ENCODE measurements at regions not wholly inside any gene's neighbourhood (a gene's known extent, or its start where the extent isn't known, plus 50 kb on each side); places are given as distances from the start of the nearest gene placed in this dataset.

- Histone ChIP-seq H2AFZ (ENCODE audit: low read length) (no peak overlapping the region), H3K79me1 (ENCODE audit: low read depth, low read length) (no peaks in the 10 kb centered on the region), H2BK120ac (ENCODE audit: low read depth, low read length) (peak overlapping the region; percentile 22), H3K4me3 (ENCODE audit: low read length in 2 of 2) (no peak overlapping the region), H3K27me3 (ENCODE audit: control insufficient read depth in 3 of 3, insufficient read depth in 3 of 3, low read depth in 1 of 3, low read length in 3 of 3) (peaks cover 0 to 22% (median 0%) of the 10 kb centered on the region in 3 experiments), H3K23ac (ENCODE audit: low read depth, low read length, poor library complexity) (no peak overlapping the region), H3K27ac (replicated peaks; ENCODE audit: low read length) (no peak overlapping the region), H3K36me3 (replicated peaks in 1 of 2; ENCODE audit: control insufficient read depth in 2 of 2, insufficient read depth in 2 of 2, low read length in 2 of 2) (no peaks in the 10 kb centered on the region), H3K9me3 (replicated peaks in 1 of 2; ENCODE audit: control insufficient read depth in 2 of 2, insufficient read depth in 1 of 2, low read depth in 1 of 2, low read length in 2 of 2) (no peaks in the 10 kb centered on the region), H4K8ac (ENCODE audit: low read depth, low read length) (no peak overlapping the region), H3K4ac (ENCODE audit: low read length) (no peak overlapping the region), H2BK15ac (ENCODE audit: low read length) (no peak overlapping the region), H4K91ac (ENCODE audit: low read depth, low read length, poor library complexity) (no peak overlapping the region), H3K14ac (ENCODE audit: low read length) (no peak overlapping the region), H3K4me2 (ENCODE audit: insufficient read depth, low read length, poor library complexity, severe bottlenecking) (no peak overlapping the region), H2BK12ac (ENCODE audit: low read length) (no peak overlapping the region), H3K18ac (ENCODE audit: low read length) (peak overlapping the region; percentile 59), H2BK5ac (ENCODE audit: low read length) (no peak overlapping the region), H3K4me1 (ENCODE audit: control insufficient read depth in 2 of 2, insufficient read depth in 1 of 2, low read depth in 1 of 2, low read length in 2 of 2) (peaks cover 0 to 2% of the 10 kb centered on the region in 2 donors), H3K9ac (ENCODE audit: low read depth, low read length, poor library complexity) (no peak overlapping the region), H2AK5ac (ENCODE audit: low read depth, low read length) (peak overlapping the region; percentile 60)
- no peak for DNase-seq (ENCODE audit: low spot score)
- WGBS, 2 donors (ENCODE audit: extremely low coverage in 2 of 2, insufficient read length in 2 of 2, insufficient replicate concordance in 1 of 2), result no CpG with 5 or more reads among the region's 11 CpGs
Observed at GRCh38 chr17:36859706-36860105, 77.6 kb upstream of the LHX1 start.

- no peak overlapping the region for H3K4me2 ChIP-seq (ENCODE audit: insufficient read depth, low read length, poor library complexity, severe bottlenecking)
Observed at GRCh38 chr17:36861531-36861930, 75.7 kb upstream of the LHX1 start.

GRCh38 chr17:36862116-36862920 lies 75.0 kb upstream of the LHX1 start:
- Histone ChIP-seq H3K4me1 (ENCODE audit: control insufficient read depth in 2 of 2, insufficient read depth in 1 of 2, low read depth in 1 of 2, low read length in 2 of 2) (peaks cover 0 to 2% of the 10 kb centered on the region in 2 donors), H2BK15ac (ENCODE audit: low read length) (no peak overlapping the region), H3K18ac (ENCODE audit: low read length) (no peak overlapping the region), H2BK120ac (ENCODE audit: low read depth, low read length) (no peak overlapping the region), H2AFZ (ENCODE audit: low read length) (no peak overlapping the region), H3K23ac (ENCODE audit: low read depth, low read length, poor library complexity) (no peak overlapping the region), H2BK12ac (ENCODE audit: low read length) (no peak overlapping the region), H3K4me3 (ENCODE audit: low read length in 2 of 2) (no peak overlapping the region), H2AK5ac (ENCODE audit: low read depth, low read length) (no peak overlapping the region), H3K9ac (ENCODE audit: low read depth, low read length, poor library complexity) (no peak overlapping the region), H3K79me1 (ENCODE audit: low read depth, low read length) (no peaks in the 10 kb centered on the region), H3K27ac (replicated peaks; ENCODE audit: low read length) (no peak overlapping the region), H2BK5ac (ENCODE audit: low read length) (no peak overlapping the region), H4K8ac (ENCODE audit: low read depth, low read length) (no peak overlapping the region), H3K9me3 (replicated peaks in 1 of 2; ENCODE audit: control insufficient read depth in 2 of 2, insufficient read depth in 1 of 2, low read depth in 1 of 2, low read length in 2 of 2) (no peaks in the 10 kb centered on the region), H3K14ac (ENCODE audit: low read length) (no peak overlapping the region), H3K4me2 (ENCODE audit: insufficient read depth, low read length, poor library complexity, severe bottlenecking) (no peak overlapping the region), H3K4ac (ENCODE audit: low read length) (no peak overlapping the region), H3K27me3 (ENCODE audit: control insufficient read depth in 3 of 3, insufficient read depth in 3 of 3, low read depth in 1 of 3, low read length in 3 of 3) (peaks cover 0 to 28% (median 0%) of the 10 kb centered on the region in 3 experiments), H3K36me3 (replicated peaks in 1 of 2; ENCODE audit: control insufficient read depth in 2 of 2, insufficient read depth in 2 of 2, low read length in 2 of 2) (no peaks in the 10 kb centered on the region), H4K91ac (ENCODE audit: low read depth, low read length, poor library complexity) (no peak overlapping the region)
- WGBS, 2 donors (ENCODE audit: extremely low coverage in 2 of 2, insufficient read length in 2 of 2, insufficient replicate concordance in 1 of 2), result no CpG with 5 or more reads among the region's 14 CpGs
- DNase-seq (ENCODE audit: low spot score), result no peak

More at GRCh38 chr17:36861531-36861930, 75.7 kb upstream of the LHX1 start:
- no peak overlapping the region for H3K9ac ChIP-seq (ENCODE audit: low read depth, low read length, poor library complexity)
- no peaks in the 10 kb centered on the region for H3K79me1 ChIP-seq (ENCODE audit: low read depth, low read length)
- peak overlapping the region; percentile 80 for H4K91ac ChIP-seq (ENCODE audit: low read depth, low read length, poor library complexity)
- no CpG with 5 or more reads among the region's 6 CpGs for WGBS, 2 donors (ENCODE audit: extremely low coverage in 2 of 2, insufficient read length in 2 of 2, insufficient replicate concordance in 1 of 2)
- no peak overlapping the region for H2AK5ac ChIP-seq (ENCODE audit: low read depth, low read length)
- peaks cover 0 to 26% (median 0%) of the 10 kb centered on the region in 3 experiments for H3K27me3 ChIP-seq (ENCODE audit: control insufficient read depth in 3 of 3, insufficient read depth in 3 of 3, low read depth in 1 of 3, low read length in 3 of 3)
- H3K36me3 ChIP-seq (replicated peaks in 1 of 2; ENCODE audit: control insufficient read depth in 2 of 2, insufficient read depth in 2 of 2, low read length in 2 of 2), result no peaks in the 10 kb centered on the region
- DNase-seq (ENCODE audit: low spot score), result no peak
- H2BK15ac ChIP-seq (ENCODE audit: low read length), result peak overlapping the region; percentile 16
- peak overlapping the region; percentile 1 for H3K23ac ChIP-seq (ENCODE audit: low read depth, low read length, poor library complexity)
- no peak overlapping the region for H3K27ac ChIP-seq (replicated peaks; ENCODE audit: low read length)
- no peak overlapping the region for H3K4ac ChIP-seq (ENCODE audit: low read length)
- H4K8ac ChIP-seq (ENCODE audit: low read depth, low read length), result no peak overlapping the region
- peaks cover 0 to 2% of the 10 kb centered on the region in 2 donors for H3K4me1 ChIP-seq (ENCODE audit: control insufficient read depth in 2 of 2, insufficient read depth in 1 of 2, low read depth in 1 of 2, low read length in 2 of 2)
- H2BK12ac ChIP-seq (ENCODE audit: low read length), result no peak overlapping the region
- no peak overlapping the region for H2BK120ac ChIP-seq (ENCODE audit: low read depth, low read length)
- no peak overlapping the region for H3K4me3 ChIP-seq (ENCODE audit: low read length in 2 of 2)
- no peak overlapping the region for H2AFZ ChIP-seq (ENCODE audit: low read length)
- H3K14ac ChIP-seq (ENCODE audit: low read length), result no peak overlapping the region
- no peaks in the 10 kb centered on the region for H3K9me3 ChIP-seq (replicated peaks in 1 of 2; ENCODE audit: control insufficient read depth in 2 of 2, insufficient read depth in 1 of 2, low read depth in 1 of 2, low read length in 2 of 2)
- H3K18ac ChIP-seq (ENCODE audit: low read length), result peak overlapping the region; percentile 44
- H2BK5ac ChIP-seq (ENCODE audit: low read length), result no peak overlapping the region

- Histone ChIP-seq H3K27me3 (ENCODE audit: control insufficient read depth in 3 of 3, insufficient read depth in 3 of 3, low read depth in 1 of 3, low read length in 3 of 3) (peaks cover 0 to 31% (median 0%) of the 10 kb centered on the region in 3 experiments), H3K79me1 (ENCODE audit: low read depth, low read length) (no peaks in the 10 kb centered on the region), H3K36me3 (replicated peaks in 1 of 2; ENCODE audit: control insufficient read depth in 2 of 2, insufficient read depth in 2 of 2, low read length in 2 of 2) (no peaks in the 10 kb centered on the region), H3K9ac (ENCODE audit: low read depth, low read length, poor library complexity) (no peak overlapping the region), H3K23ac (ENCODE audit: low read depth, low read length, poor library complexity) (no peak overlapping the region), H4K91ac (ENCODE audit: low read depth, low read length, poor library complexity) (no peak overlapping the region), H3K14ac (ENCODE audit: low read length) (no peak overlapping the region), H2BK120ac (ENCODE audit: low read depth, low read length) (no peak overlapping the region), H3K9me3 (replicated peaks in 1 of 2; ENCODE audit: control insufficient read depth in 2 of 2, insufficient read depth in 1 of 2, low read depth in 1 of 2, low read length in 2 of 2) (no peaks in the 10 kb centered on the region), H3K18ac (ENCODE audit: low read length) (peak overlapping the region; percentile 54), H2BK5ac (ENCODE audit: low read length) (no peak overlapping the region), H2BK15ac (ENCODE audit: low read length) (no peak overlapping the region), H2BK12ac (ENCODE audit: low read length) (no peak overlapping the region), H3K4ac (ENCODE audit: low read length) (no peak overlapping the region), H4K8ac (ENCODE audit: low read depth, low read length) (no peak overlapping the region), H3K4me1 (ENCODE audit: control insufficient read depth in 2 of 2, insufficient read depth in 1 of 2, low read depth in 1 of 2, low read length in 2 of 2) (peaks cover 0 to 2% of the 10 kb centered on the region in 2 donors), H3K4me2 (ENCODE audit: insufficient read depth, low read length, poor library complexity, severe bottlenecking) (no peak overlapping the region), H2AFZ (ENCODE audit: low read length) (no peak overlapping the region), H2AK5ac (ENCODE audit: low read depth, low read length) (peak overlapping the region; percentile 40), H3K27ac (replicated peaks; ENCODE audit: low read length) (no peak overlapping the region), H3K4me3 (ENCODE audit: low read length in 2 of 2) (no peak overlapping the region)
- WGBS, 2 donors (ENCODE audit: extremely low coverage in 2 of 2, insufficient read length in 2 of 2, insufficient replicate concordance in 1 of 2), result no CpG with 5 or more reads among the region's 6 CpGs
- DNase-seq (ENCODE audit: low spot score), result no peak
Observed at GRCh38 chr17:36863131-36863530, 74.1 kb upstream of the LHX1 start.

All from neuronal stem cell (in vitro differentiated cells).